Psoas muscle (tissue), 7 donors: ENCODE measurements at regions not wholly inside any gene's neighbourhood (a gene's known extent, or its start where the extent isn't known, plus 50 kb on each side); places are given as distances from the start of the nearest gene placed in this dataset.

Experiments used
- ATAC-seq, 4 donors: fragments of 200-7000 bp; cut with Tn5 transposase; one replicate each; pipeline ENCODE4 v1.9.1; 2020; ENCODE audit warnings: moderate library complexity in 3 of 4, mild to moderate bottlenecking in 2 of 4
- DNase-seq, 2 donors: peaks; one replicate each; pipeline ENCODE4 v3.0.0-alpha.2; 2020
- H3K27ac ChIP-seq: fragments of 200-600 bp; one replicate; pipeline ENCODE4 v1.8.0; 2022
- H3K27me3 ChIP-seq, 3 donors: fragments of 200-600 bp in 1 of 3; one replicate each; pipeline versions ENCODE4 v1.6.1 to v1.8.0; 2013 to 2022; ENCODE audit warnings: low read length in 2 of 3, mild to moderate bottlenecking in 2 of 3, moderate library complexity in 1 of 3; ENCODE audit not compliant: insufficient read depth in 3 of 3
- H3K36me3 ChIP-seq, 2 donors: fragments of 200-600 bp in 1 of 2; one replicate each; pipeline versions ENCODE4 v1.6.1 to v1.8.0; 2013 to 2022; ENCODE audit warnings: low read depth in 1 of 2, mild to moderate bottlenecking in 1 of 2, moderate library complexity in 1 of 2; ENCODE audit not compliant: insufficient read depth in 1 of 2
- H3K4me1 ChIP-seq: fragments of 200-600 bp; one replicate; pipeline ENCODE4 v1.8.0; 2022
- H3K4me3 ChIP-seq: fragments of 200-600 bp; one replicate; pipeline ENCODE4 v1.8.0; 2022; ENCODE audit warnings: mild to moderate bottlenecking
- H3K9me3 ChIP-seq: fragments of 200-600 bp; one replicate; pipeline ENCODE4 v1.8.0; 2022
- CTCF ChIP-seq: fragments of 200-600 bp; IDR thresholded peaks from one replicate; pipeline ENCODE4 v1.8.0; 2022; ENCODE audit warnings: antibody characterized with exemption
- WGBS, 3 donors: extraction: QIAGEN DNeasy Blood & Tissue Kit; methylation state at CpG; one replicate each; pipeline versions ENCODE4 v1.1.6 to v1.1.7; 2013; 5-methylcytosine and 5-hydroxymethylcytosine counted together
- intact Hi-C, 2 donors: fragments of 100-400 bp; cut with DNase I; formaldehyde crosslinking; loops; one replicate each; pipeline versions ENCODE4 v1.11.0 to v1.14.2; 2022
- donor health status: healthy with polysubstance abuse.
- donor health status: DM: no; HTN: no; CAD: no; lungs with moderate emphysema.
- donor health status: Bipolar disorder and iron deficiency.
- donor health status: healthy.
- donor health status: DM: yes; HTN: yes; CAD: no.
- donor health status: DM: no; HTN: no; CAD: no.
- donor health status: DM: yes; HTN: yes; CAD: no.

GRCh38 chr10:4754143-4754542 is 71.9 kb upstream of the AKR1E2 start:
- no peak for TF ChIP-seq CTCF
- WGBS, 3 donors, result 95 to 98% (median 97%) methylated on average over 6 to 8 of the region's 8 CpGs
- no peaks in the 10 kb centered on the region for H3K9me3 ChIP-seq
- no peak overlapping the region for H3K4me3 ChIP-seq
- intact Hi-C loops, result no loop called here
- no peaks in the 10 kb centered on the region for H3K27me3 ChIP-seq
- H3K4me1 ChIP-seq, result no peaks in the 10 kb centered on the region
- no peaks in the 10 kb centered on the region for H3K36me3 ChIP-seq
- DNase-seq, result no peak
- no peak overlapping the region for H3K27ac ChIP-seq
- no peak for ATAC-seq

DNA sequence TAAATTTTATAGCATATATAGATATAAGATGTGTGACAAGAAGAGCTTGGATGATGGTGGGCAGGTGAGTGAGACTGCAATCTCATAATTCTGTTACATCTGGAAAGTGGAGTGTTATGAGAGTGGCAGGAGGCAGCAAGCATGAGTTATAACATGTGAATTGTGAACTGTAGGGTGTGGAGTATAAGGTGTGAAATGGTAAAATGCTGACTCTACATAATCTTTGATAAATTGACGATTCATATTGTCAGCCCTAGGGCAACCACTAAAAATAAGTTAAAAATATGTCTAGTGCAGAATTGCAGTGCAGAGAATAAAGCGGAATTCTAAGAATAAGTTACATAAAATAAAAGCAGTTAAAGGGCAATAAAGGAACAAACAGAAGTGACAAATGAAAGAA is 74.8 kb upstream of the AKR1E2 start:
- DNase-seq (no peak), ATAC-seq (no peak)
- no peaks in the 10 kb centered on the region for H3K9me3 ChIP-seq
- H3K4me3 ChIP-seq, result no peak overlapping the region
- H3K4me1 ChIP-seq, result no peaks in the 10 kb centered on the region
- no peak for TF ChIP-seq CTCF
- no peaks in the 10 kb centered on the region for H3K36me3 ChIP-seq
- WGBS, 3 donors, result 88 to 90% (median 88%) methylated on average over 2 of the region's 2 CpGs
- no peak overlapping the region for H3K27ac ChIP-seq
- H3K27me3 ChIP-seq, result no peaks in the 10 kb centered on the region
- intact Hi-C loops, result no loop called here

DNA sequence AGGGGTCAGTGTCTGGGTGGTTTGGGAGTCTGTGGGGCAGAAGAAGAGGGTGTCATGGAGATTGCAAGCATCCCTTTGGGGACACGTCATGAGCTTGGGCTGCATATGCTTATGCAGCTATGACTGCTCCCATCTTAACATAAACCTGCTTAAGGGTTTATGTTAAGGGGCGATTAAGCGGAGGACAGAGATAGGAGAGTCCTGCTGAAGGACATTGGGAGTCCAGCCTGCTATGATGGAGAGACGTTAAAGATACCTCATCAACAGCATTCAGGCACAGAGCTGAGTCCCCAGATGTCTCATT is 76.8 kb upstream of the AKR1E2 start:
- no peak for DNase-seq
- TF ChIP-seq CTCF, result no peak
- H3K27me3 ChIP-seq, result no peaks in the 10 kb centered on the region
- no peaks in the 10 kb centered on the region for H3K9me3 ChIP-seq
- 96% methylated on average over 4 of the region's 4 CpGs for whole genome bisulfite sequencing, 3 donors
- ATAC-seq, result no peak
- H3K4me3 ChIP-seq, result no peak overlapping the region
- intact Hi-C loops, result no loop called here
- H3K36me3 ChIP-seq, result no peaks in the 10 kb centered on the region
- no peak overlapping the region for H3K27ac ChIP-seq
- H3K4me1 ChIP-seq, result no peaks in the 10 kb centered on the region

DNA sequence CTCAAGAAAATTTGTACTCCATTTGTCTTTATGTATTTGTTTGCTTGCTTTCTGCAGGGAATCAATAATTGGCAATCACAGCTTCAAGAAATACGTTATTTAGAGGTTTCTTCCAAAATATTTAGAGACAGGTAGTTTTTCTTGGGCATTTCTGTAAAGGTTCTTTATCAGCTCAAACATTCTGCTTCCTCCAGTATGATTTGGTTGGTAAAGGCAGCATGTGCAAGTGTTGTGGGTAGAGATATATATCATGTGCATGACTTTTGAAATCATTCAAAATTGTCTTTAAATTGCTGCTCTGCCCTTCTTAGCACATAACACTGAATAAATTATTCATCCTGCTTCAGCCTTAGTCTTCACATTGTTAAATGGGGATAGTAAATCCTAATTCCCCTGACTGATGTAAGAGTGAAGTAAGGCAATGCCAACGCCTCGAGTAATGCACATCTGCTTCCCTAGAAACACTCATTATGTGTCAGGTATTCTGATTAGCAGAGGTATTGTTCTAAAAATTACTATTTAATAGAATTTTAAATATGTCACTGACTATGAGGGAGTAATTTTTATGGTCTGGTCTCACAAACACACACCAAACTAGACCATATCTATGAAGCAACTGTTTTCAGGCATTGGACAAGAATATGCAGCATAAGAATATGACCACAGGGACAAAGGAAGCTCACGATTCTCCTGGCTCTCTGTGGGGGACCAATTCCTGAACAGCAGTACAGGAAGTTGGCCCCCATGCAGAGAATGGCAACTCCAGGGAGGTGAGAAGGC is 77.3 kb upstream of the AKR1E2 start:
- Histone ChIP-seq H3K9me3 (no peaks in the 10 kb centered on the region), H3K36me3 (no peaks in the 10 kb centered on the region), H3K4me1 (no peaks in the 10 kb centered on the region), H3K27me3 (no peaks in the 10 kb centered on the region), H3K27ac (no peak overlapping the region), H3K4me3 (no peak overlapping the region)
- DNase-seq (no peak), ATAC-seq (no peak)
- WGBS, 3 donors, result 74 to 82% (median 79%) methylated on average over 4 of the region's 4 CpGs
- intact Hi-C loops, result no loop called here
- TF ChIP-seq CTCF, result no peak

DNA sequence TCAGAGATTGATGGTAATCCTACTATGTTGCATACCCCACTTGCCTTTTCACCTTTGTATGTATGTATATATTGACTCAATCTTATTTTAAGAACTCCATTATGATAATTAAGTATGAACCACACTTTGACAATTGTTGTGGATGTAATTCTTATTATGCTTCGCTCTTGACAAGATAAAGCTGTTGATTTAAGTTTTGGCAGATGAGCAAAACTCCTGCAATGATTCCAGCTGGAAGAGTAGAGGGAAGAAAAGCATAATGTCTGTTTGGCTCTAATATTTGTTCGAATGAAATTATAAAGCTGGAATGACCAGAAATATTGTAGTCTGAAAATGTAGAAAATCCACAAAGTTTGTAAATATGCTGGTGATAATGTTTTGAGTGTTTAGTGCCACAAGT is 83.8 kb upstream of the AKR1E2 start:
- Histone ChIP-seq H3K4me3 (no peak overlapping the region), H3K9me3 (no peaks in the 10 kb centered on the region), H3K27ac (no peak overlapping the region), H3K4me1 (peaks cover 3% of the 10 kb centered on the region), H3K36me3 (no peaks in the 10 kb centered on the region), H3K27me3 (no peaks in the 10 kb centered on the region)
- WGBS, 3 donors, result 24 to 39% (median 29%) methylated on average over 2 of the region's 2 CpGs
- intact Hi-C loops, result no loop called here
- no peak for TF ChIP-seq CTCF
- no peak for DNase-seq
- ATAC-seq, result no peak
